IgD-negative memory B cell (primary cell): ENCODE measurements at regions not wholly inside any gene's neighbourhood (a gene's known extent, or its start where the extent isn't known, plus 50 kb on each side); places are given as distances from the start of the nearest gene placed in this dataset.
"Not testable (repeated sequence)": the region's sequence is repeated elsewhere in the genome, so short reads cannot be mapped to it uniquely, and the experiment has no call there.

Experiments
- H3K27ac Mint-ChIP-seq, 3 donors: one replicate each; pipeline ENCODE4 v1.8.0; 2020 to 2022; ENCODE audit warnings: mild to moderate bottlenecking in 3 of 3, mixed read lengths in 3 of 3, moderate library complexity in 1 of 3
- H3K27me3 Mint-ChIP-seq: one replicate; pipeline ENCODE4 v1.8.0; 2021; ENCODE audit warnings: mixed read lengths
- H3K36me3 Mint-ChIP-seq: one replicate; pipeline ENCODE4 v1.8.0; 2020; ENCODE audit warnings: mild to moderate bottlenecking, mixed read lengths
- H3K4me1 Mint-ChIP-seq, 3 donors: one replicate each; pipeline ENCODE4 v1.8.0; 2020 to 2022; ENCODE audit warnings: mixed read lengths in 3 of 3, mild to moderate bottlenecking in 1 of 3
- H3K4me3 Mint-ChIP-seq, 4 donors: one replicate each; pipeline ENCODE4 v1.8.0; 2020 to 2022; ENCODE audit warnings: mild to moderate bottlenecking in 4 of 4, mixed read lengths in 4 of 4, moderate library complexity in 3 of 4
- H3K9me3 Mint-ChIP-seq, 3 donors: one replicate each; pipeline ENCODE4 v1.8.0; 2020 to 2021; ENCODE audit warnings: mixed read lengths in 3 of 3, mild to moderate bottlenecking in 1 of 3

DNA sequence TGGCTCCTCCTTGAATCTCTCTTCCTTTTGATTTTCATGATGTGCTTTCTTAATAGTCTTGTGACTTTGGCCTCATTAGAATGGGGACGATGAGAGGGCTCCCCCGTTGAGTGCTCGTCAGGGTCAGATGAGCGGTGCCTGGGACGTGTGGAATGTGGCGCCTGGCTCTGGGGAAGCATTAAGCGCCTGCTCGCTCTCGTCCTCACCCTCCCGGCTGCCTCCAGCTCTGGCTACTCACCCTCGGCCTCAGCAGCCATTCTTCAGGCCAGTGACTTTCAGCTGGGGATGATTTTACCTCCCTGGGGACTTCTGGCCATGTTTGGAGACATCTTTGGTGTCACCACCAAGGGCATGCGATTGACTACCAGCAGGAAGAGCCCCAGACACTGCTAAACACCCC, 69.7 kb downstream of the RPS6KA4 start:
- Mint-ChIP-seq H3K4me3 (no peak overlapping the region), H3K27me3 (peaks cover 10% of the 10 kb centered on the region), H3K27ac (no peak overlapping the region), H3K9me3 (peaks cover 0 to 3% (median 2%) of the 10 kb centered on the region in 3 donors), H3K36me3 (peaks cover 2% of the 10 kb centered on the region), H3K4me1 (no peaks in the 10 kb centered on the region)

DNA sequence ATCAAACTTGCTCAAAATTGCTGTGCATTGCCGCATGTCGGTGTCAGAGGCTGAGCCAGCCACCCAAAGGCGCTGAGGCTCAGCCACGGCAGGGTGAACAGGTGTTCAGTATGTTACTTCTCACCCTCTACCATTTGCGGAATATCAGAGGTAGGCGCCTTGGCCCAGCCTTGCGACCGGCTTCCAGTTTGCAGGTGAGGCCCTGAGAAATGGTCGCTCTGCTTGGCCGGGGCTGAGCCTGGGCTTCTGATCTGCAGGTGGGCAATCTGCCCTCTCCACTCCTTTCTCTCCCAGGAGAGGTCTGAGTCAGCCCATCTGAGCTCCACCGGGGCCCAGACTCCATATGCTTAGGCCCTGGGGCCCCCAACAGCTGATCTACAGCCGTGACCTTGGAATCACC, 71.0 kb downstream of the RPS6KA4 start:
- H3K27ac Mint-ChIP-seq: no peak overlapping the region
- no peaks in the 10 kb centered on the region for H3K4me1 Mint-ChIP-seq
- H3K4me3 Mint-ChIP-seq: no peak overlapping the region
- H3K27me3 Mint-ChIP-seq: peaks cover 9% of the 10 kb centered on the region
- peaks cover 0 to 2% (median 0%) of the 10 kb centered on the region in 3 donors for H3K9me3 Mint-ChIP-seq
- H3K36me3 Mint-ChIP-seq: peaks cover 2% of the 10 kb centered on the region

DNA sequence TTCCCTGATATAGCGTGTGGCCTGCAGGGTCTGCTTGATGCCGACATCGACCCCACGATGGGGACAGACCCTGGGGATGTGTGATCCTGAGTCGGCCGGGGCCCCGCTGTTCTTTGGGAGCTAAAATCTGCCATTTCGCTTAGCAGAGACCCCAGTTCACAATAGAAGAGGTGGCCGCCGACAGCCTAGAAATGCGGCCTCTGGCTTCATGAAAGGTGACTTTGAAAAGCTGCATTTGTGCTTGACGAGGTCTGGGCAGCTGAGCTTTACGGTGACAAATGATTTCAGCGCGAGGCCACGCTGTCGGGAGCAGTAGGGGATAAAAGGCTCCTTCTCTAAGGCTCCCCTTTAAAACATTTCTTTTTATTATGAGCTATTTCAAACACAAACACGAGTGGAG, 71.7 kb downstream of the RPS6KA4 start:
- no peaks in the 10 kb centered on the region for H3K4me1 Mint-ChIP-seq
- H3K27me3 Mint-ChIP-seq: peaks cover 12% of the 10 kb centered on the region
- H3K36me3 Mint-ChIP-seq: peaks cover 2% of the 10 kb centered on the region
- H3K4me3 Mint-ChIP-seq: no peak overlapping the region
- peaks cover 0 to 2% (median 0%) of the 10 kb centered on the region in 3 donors for H3K9me3 Mint-ChIP-seq
- H3K27ac Mint-ChIP-seq: no peak overlapping the region

DNA sequence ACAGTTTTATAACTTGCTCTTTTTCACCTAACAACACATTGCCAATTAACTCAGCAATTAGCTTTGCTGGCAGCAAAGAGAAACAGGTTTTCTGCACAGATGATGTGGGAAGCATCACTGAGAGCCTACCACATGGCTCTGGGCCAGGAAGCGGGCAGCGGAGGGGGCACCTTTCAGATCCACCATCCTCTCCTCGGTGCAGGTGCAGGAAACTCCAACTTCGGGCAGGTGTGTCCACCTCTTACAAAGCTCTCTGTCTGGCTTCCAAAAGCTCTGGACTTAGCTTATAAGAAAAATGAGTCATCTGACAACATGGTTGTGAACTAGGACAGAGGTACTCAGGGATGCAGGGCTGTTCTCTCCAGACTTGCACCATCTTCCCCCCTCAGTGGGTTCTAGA, 77.0 kb downstream of the RPS6KA4 start:
- H3K9me3 Mint-ChIP-seq: peaks cover 0 to 2% (median 1%) of the 10 kb centered on the region in 3 donors
- peaks cover 23% of the 10 kb centered on the region for H3K27me3 Mint-ChIP-seq

DNA sequence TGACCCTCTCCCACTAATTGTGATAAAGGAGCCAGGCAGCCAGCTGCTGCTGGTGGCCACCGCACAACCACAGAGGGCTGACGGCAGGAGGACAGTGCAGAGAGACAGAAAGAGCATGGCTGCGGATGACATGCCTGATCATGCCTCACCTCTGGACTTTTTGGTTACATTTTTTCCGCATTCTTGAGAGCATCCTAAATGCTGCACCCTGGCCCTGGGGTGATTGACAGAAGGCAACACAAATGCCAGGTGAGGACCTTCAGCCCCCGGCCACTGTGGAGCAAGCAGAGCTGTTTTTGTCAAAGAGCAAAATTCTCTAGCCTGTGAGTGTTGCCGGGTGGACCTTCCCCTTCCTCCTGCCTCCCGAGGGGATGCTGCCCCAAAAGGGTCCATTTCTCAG, 78.5 kb downstream of the RPS6KA4 start:
- Mint-ChIP-seq H3K4me1 (peaks cover 4 to 7% (median 7%) of the 10 kb centered on the region in 3 donors), H3K36me3 (no peaks in the 10 kb centered on the region), H3K4me3 (no peak overlapping the region), H3K9me3 (peaks cover 0 to 1% (median 0%) of the 10 kb centered on the region in 3 donors), H3K27me3 (peaks cover 22% of the 10 kb centered on the region), H3K27ac (no peak overlapping the region)

More for the DNA sequence above, 77.0 kb downstream of the RPS6KA4 start:
- peaks cover 0 to 4% (median 2%) of the 10 kb centered on the region in 3 donors for H3K4me1 Mint-ChIP-seq
- H3K27ac Mint-ChIP-seq: no peak overlapping the region
- H3K36me3 Mint-ChIP-seq: peaks cover 2% of the 10 kb centered on the region
- no peak overlapping the region for H3K4me3 Mint-ChIP-seq

DNA sequence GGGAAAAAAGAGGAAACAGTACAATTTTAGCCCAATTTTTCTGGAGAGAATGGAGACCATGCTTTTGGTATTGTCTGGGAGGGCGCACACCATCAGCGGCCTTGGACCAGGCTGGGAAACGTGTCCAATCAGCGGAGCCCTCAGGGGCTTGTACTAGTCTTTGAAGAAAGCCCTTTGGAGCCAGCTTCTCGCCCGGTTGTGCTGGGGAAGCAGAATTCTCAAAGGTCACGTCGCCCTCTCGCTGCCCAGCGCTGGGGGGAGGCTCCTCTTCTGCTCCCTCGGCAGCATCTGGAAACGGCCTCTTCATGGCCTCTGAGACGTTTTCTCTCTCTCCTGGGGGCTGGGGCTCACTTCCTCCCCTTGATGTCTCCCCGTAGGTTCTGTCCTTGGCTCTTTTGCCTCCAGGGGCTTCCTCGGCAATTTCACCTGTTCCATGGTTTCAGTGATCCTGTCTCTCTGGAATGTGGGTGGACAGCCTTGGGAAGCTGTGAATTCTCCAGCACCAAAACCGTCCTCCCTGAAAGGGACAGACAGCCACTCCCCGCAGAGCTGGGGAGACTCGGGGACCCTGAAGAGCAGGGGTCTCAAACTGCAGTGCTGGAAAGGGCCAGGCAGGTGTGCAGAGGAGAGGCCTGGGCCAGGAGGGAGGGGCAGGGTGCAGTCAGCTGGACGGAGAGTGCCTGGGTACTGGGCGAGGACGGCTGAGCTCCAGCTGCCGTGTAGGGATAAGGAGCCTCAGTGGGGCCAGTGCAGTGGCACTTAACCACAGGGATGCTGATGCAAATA, 80.2 kb downstream of the RPS6KA4 start:
- H3K36me3 Mint-ChIP-seq: no peaks in the 10 kb centered on the region
- peaks cover 0 to 1% (median 0%) of the 10 kb centered on the region in 3 donors for H3K9me3 Mint-ChIP-seq
- peaks cover 22% of the 10 kb centered on the region for H3K27me3 Mint-ChIP-seq
- H3K4me3 Mint-ChIP-seq: no peak overlapping the region
- H3K4me1 Mint-ChIP-seq: peaks cover 9 to 21% (median 10%) of the 10 kb centered on the region in 3 donors
- H3K27ac Mint-ChIP-seq: no peak overlapping the region

DNA sequence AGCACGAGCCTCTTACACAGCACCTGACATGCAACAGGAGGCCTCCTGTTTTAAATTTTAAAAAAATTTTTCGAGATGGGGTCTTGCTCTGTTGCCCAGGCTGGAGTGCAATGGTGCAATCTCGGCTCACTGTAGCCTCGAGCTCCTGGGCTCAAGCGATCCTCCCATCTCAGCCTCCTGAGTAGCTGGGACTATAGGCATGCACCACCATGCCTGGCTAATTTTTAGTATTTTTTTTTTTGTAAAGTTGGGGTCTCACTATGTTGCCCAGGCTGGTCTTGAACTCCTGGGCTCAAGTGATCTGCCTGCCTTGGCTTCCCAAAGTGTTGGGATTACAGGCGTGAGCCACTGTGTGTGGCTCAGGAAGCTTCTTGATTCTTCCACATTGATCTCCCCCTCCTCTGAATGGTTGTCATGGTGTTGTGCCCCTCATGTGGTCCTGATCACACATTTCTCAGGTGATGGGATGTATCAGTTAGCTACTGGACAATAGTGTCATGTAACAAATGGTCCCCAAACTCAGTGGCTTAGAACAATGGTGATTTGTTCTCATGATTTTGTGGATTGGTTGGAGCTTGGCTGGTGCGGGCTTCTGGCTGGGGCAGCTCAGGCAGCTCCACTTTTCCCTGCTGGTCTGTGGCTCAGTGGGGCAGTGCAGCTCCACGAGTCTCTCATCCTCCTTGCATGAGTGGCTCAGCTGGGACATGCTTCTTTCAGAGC, 81.0 kb downstream of the RPS6KA4 start:
- not testable (repeated sequence) for H3K27ac Mint-ChIP-seq, H3K9me3 Mint-ChIP-seq, H3K36me3 Mint-ChIP-seq, H3K4me3 Mint-ChIP-seq
- peaks cover 22% of the 10 kb centered on the region for H3K27me3 Mint-ChIP-seq
- H3K4me1 Mint-ChIP-seq: peaks cover 9 to 21% (median 13%) of the 10 kb centered on the region in 3 donors

DNA sequence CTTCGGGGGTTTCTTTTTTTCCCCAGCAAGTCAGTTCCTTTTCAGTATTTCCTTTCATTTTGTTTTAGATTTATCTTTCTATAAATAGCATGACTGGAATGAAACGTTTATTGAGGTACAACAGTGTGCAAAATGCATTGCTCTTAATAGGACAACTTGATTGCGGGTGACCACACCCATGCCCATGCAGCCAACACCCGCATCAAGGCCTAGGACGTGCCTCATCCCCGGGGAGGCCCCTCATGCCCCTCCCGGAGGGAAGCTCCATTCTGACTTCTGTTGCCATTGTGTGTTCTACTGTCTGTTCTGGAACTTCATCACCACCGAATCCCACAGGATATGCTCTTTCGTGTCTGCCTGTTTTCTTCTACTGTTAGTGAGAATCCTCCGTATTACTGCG, 82.2 kb downstream of the RPS6KA4 start:
- no peak overlapping the region for H3K27ac Mint-ChIP-seq
- H3K9me3 Mint-ChIP-seq: peaks cover 0 to 1% (median 0%) of the 10 kb centered on the region in 3 donors
- H3K27me3 Mint-ChIP-seq: peaks cover 17% of the 10 kb centered on the region
- H3K36me3 Mint-ChIP-seq: no peaks in the 10 kb centered on the region
- peaks cover 9 to 21% (median 13%) of the 10 kb centered on the region in 3 donors for H3K4me1 Mint-ChIP-seq
- no peak overlapping the region for H3K4me3 Mint-ChIP-seq

DNA sequence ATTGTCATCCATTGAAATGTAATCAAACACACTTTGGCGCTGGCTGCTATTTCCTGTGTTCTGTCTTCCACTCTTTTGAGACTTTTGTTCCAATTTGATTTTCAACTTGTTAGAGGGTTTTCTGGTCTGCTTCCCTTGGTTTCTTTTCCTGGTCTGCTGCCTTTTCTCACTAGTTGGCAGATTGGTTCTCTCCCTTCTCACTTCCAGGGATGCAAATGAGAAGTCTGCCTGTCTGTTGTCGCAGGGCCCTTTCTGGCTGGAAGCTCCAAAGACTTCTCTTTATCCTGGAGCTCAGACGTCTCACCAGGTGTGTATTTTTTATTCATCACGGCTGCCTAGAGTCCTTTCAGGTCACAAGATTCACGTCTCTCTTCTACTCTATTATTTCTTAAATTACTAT, 84.0 kb downstream of the RPS6KA4 start:
- no peak overlapping the region for H3K4me3 Mint-ChIP-seq
- no peaks in the 10 kb centered on the region for H3K36me3 Mint-ChIP-seq
- H3K4me1 Mint-ChIP-seq: peaks cover 11 to 26% (median 20%) of the 10 kb centered on the region in 3 donors
- peaks cover 10% of the 10 kb centered on the region for H3K27me3 Mint-ChIP-seq
- peak overlapping the region in 1 of 3 donors; percentile 34 for H3K27ac Mint-ChIP-seq
- no peaks in the 10 kb centered on the region for H3K9me3 Mint-ChIP-seq

DNA sequence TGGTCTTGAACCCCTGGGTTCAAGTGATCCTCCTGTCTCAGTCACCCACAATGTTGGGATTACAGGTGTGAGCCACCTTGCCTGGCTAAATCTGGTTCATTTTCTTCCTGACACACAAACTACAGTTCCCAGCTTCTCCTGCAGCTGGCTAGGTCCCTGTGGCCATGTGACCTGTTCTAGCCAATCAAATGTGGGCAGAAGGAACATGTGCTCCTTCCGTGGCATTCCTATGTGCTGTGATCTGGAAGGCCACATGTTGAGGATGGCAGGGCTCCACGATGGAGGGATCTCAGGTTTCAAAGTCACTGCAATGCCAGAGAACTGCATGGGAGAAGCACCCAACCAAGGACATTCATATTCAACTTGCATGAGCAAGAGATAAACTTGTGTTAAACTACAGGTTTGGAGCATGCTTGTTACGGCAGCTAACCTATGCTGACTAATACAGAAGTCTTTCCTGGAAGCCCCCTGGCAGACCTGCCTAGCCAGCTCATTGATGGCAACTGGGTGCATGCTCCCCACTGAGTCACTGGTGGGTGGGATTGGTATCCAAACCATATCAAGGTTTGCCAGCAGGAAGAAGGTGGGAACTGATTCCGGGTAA, 86.0 kb downstream of the RPS6KA4 start:
- H3K9me3 Mint-ChIP-seq: no peaks in the 10 kb centered on the region
- peaks cover 20 to 37% (median 29%) of the 10 kb centered on the region in 3 donors for H3K4me1 Mint-ChIP-seq
- peak overlapping the region in 1 of 3 donors; percentile 32 for H3K27ac Mint-ChIP-seq
- no peak overlapping the region for H3K4me3 Mint-ChIP-seq
- H3K27me3 Mint-ChIP-seq: peaks cover 3% of the 10 kb centered on the region
- H3K36me3 Mint-ChIP-seq: no peaks in the 10 kb centered on the region

DNA sequence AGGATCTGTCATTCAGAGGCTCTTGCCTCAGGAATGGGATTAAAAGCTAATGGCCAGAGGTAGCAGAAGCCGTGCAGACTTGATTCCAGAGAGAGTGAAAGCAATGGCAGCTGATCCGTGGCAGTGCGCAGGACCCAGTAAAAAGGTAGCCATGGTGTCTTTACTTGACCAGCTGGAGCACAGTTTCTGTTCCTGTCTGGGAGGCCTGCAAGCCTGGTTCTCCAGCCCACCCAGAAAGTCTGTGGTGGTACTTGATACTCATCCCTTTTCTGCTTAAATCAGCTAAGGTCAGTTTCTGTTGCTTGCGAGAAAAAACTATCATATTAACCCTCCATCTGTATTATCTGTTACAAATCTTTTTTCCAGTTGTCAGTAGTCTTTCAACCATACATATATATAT, 86.7 kb downstream of the RPS6KA4 start:
- Mint-ChIP-seq H3K27me3 (peaks cover 4% of the 10 kb centered on the region), H3K4me3 (no peak overlapping the region), H3K4me1 (peaks cover 20 to 37% (median 31%) of the 10 kb centered on the region in 3 donors), H3K27ac (no peak overlapping the region), H3K9me3 (no peaks in the 10 kb centered on the region), H3K36me3 (no peaks in the 10 kb centered on the region)

DNA sequence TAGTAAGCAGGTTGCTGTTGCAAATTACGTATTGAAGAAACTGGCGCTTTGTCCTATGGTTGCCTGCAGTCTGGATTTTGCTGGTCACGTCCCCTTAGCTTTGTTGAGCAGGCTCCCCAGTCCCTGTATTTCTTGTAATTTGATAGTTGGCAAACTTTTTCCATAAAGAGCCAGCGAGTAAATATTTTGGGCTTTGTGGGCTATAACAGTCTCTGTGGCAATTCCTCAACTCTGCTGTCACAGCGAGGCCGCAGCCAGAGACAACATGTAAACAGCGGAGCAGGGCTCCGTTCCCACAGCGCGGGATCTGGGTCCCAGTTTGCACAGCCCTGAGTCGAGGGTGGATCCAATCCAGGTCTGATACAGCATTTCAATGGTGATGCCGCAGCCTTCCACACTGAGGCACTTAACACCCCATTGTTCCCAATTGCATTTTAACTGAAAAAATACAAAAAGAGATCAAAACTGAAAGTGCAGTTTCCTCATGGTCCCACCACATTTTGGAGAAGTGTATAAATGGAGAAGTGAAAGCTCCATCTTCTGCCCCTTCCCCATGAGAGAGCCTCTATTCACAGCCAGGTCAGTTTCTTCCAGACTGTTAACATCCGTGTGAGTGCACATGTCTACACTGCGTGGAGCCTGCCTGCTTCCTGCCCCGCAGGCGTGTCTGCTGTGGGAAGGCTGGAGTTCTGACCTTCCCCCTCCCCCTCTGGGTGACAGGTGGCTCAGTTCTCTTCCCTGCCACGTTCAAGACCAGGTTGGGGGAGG, 89.1 kb downstream of the RPS6KA4 start:
- Mint-ChIP-seq H3K27me3 (peaks cover 6% of the 10 kb centered on the region), H3K36me3 (no peaks in the 10 kb centered on the region), H3K4me3 (peak overlapping the region; percentile 83 to 97 (median 88)), H3K9me3 (peaks cover 0 to under 1% (median 0%) of the 10 kb centered on the region in 3 donors), H3K4me1 (peaks cover 15 to 26% (median 24%) of the 10 kb centered on the region in 3 donors), H3K27ac (peak overlapping the region; percentile 80 to 91 (median 85))

DNA sequence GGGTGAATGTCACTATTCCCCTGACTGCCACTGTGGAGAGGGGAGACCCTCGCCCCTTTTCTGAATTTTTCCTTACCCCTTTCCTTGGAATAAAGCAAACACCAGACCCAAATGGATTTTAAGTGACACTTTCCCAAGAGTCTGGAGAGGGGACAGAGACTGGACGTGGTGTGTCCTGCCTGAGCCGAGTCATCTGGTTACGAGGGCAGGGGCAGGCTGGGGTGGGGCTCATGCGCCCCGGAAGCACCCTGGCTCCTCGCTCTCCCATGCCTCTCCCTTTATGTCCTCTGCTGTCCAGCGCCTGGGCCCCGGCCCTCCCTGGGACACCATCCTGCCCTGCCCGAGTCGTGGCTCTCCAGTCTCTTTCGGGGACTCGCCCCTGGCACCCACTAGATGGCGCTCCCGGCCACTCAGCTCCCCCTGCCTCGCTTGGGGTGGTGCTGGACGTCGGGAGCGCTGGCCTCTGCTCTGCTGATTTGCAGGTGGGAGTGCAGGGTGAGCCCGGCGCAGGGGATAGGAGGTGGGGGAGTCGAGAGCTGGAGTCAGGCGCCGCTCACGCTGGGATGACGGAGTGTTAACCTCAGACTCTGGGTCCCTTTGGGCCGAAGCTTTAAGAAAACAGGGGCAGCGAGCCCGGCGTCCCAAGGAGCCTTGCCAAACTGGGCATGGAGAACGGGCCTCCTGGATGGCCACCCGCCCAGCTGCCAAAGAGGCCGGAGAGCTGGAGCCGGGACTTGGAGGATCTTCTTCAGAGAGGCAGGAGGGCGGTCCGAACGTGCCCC, 89.8 kb downstream of the RPS6KA4 start:
- Mint-ChIP-seq H3K4me1 (peaks cover 13 to 23% (median 16%) of the 10 kb centered on the region in 3 donors), H3K9me3 (peaks cover 0 to 2% (median 0%) of the 10 kb centered on the region in 3 donors), H3K27ac (peak overlapping the region; percentile 80 to 91 (median 85)), H3K36me3 (no peaks in the 10 kb centered on the region), H3K27me3 (peaks cover 6% of the 10 kb centered on the region), H3K4me3 (peak overlapping the region; percentile 83 to 97 (median 88))
